Common myeloid progenitor, CD34-positive (primary cell): ENCODE measurements at regions not wholly inside any gene's neighbourhood (a gene's known extent, or its start where the extent isn't known, plus 50 kb on each side); places are given as distances from the start of the nearest gene placed in this dataset.

Experiments used
- CTCF ChIA-PET: fragments of 350-600 bp; sonication (Branson Sonifier 250); formaldehyde crosslinking; loops from one replicate; lab custom pipeline; 2021; ENCODE audit warnings: antibody characterized with exemption; lab: Charles Lee
- POLR2A ChIA-PET: fragments of 350-600 bp; sonication (Branson Sonifier 250); formaldehyde crosslinking; loops from one replicate; lab custom pipeline; 2021; ENCODE audit warnings: antibody characterized with exemption; lab: Charles Lee
- DNase-seq, 3 donors: peaks; one replicate each; pipeline versions ENCODE4 v3.0.0 to v3.0.0-alpha.2; 2013
- H3K27ac ChIP-seq, 2 experiments: 1 replicate in 1 of 2; 2 replicates in 1 of 2; pipeline ENCODE4 v1.7.0; 2013; ENCODE audit warnings: inconsistent platforms in 2 of 2, low read length in 2 of 2, mild to moderate bottlenecking in 2 of 2, low read depth in 1 of 2, moderate library complexity in 1 of 2; ENCODE audit not compliant: severe bottlenecking in 2 of 2, insufficient read depth in 1 of 2, poor library complexity in 1 of 2
- H3K27me3 ChIP-seq, 5 experiments: replicated peaks in 2 of 5; 1 replicate in 3 of 5; 2 replicates in 2 of 5; pipeline versions ENCODE4 v1.6.1 to v1.7.0; 2013; ENCODE audit warnings: low read length in 4 of 5, mild to moderate bottlenecking in 2 of 5, moderate library complexity in 2 of 5, inconsistent platforms in 1 of 5; ENCODE audit not compliant: insufficient read depth in 5 of 5, control insufficient read depth in 4 of 5
- H3K36me3 ChIP-seq, 4 experiments: 1 replicate in 2 of 4; 2 replicates in 2 of 4; pipeline versions ENCODE4 v1.6.1 to v1.7.0; 2013; ENCODE audit warnings: low read length in 3 of 4, control low read depth in 1 of 4, mild to moderate bottlenecking in 1 of 4; ENCODE audit not compliant: control insufficient read depth in 4 of 4, insufficient read depth in 4 of 4
- H3K4me1 ChIP-seq, 4 experiments: 1 replicate in 3 of 4; 2 replicates in 1 of 4; pipeline versions ENCODE4 v1.6.1 to v1.7.1; 2013; ENCODE audit warnings: low read length in 3 of 4, mild to moderate bottlenecking in 3 of 4, control low read depth in 1 of 4, inconsistent platforms in 1 of 4, moderate library complexity in 1 of 4; ENCODE audit not compliant: control insufficient read depth in 4 of 4, insufficient read depth in 4 of 4; ENCODE audit errors: control extremely low read depth in 1 of 4
- H3K4me3 ChIP-seq, 7 experiments: 1 replicate in 4 of 7; 2 replicates in 3 of 7; pipeline versions ENCODE4 v1.5.1 to v1.7.0; 2013; ENCODE audit warnings: mild to moderate bottlenecking in 7 of 7, low read length in 6 of 7, moderate library complexity in 6 of 7, inconsistent platforms in 2 of 7, low read depth in 2 of 7, control low read depth in 1 of 7; ENCODE audit not compliant: insufficient read depth in 4 of 7, control insufficient read depth in 1 of 7; ENCODE audit errors: extremely low read depth in 1 of 7
- H3K9me3 ChIP-seq, 5 experiments: 1 replicate in 4 of 5; 2 replicates in 1 of 5; pipeline versions ENCODE4 v1.6.1 to v1.7.1; 2013; ENCODE audit warnings: low read length in 4 of 5, mild to moderate bottlenecking in 2 of 5, inconsistent platforms in 1 of 5, low read depth in 1 of 5, moderate library complexity in 1 of 5; ENCODE audit not compliant: control insufficient read depth in 4 of 5, insufficient read depth in 2 of 5; ENCODE audit errors: control extremely low read depth in 1 of 5
- WGBS: methylation state at CpG from one replicate; pipeline ENCODE4 v1.1.5; 2013; ENCODE audit not compliant: insufficient coverage; 5-methylcytosine and 5-hydroxymethylcytosine counted together

- Histone ChIP-seq H3K9me3 (no peaks in the 10 kb centered on the region), H3K27me3 (peaks cover 0 to 2% (median 0%) of the 10 kb centered on the region in 5 experiments), H3K4me3 (no peak overlapping the region), H3K36me3 (no peaks in the 10 kb centered on the region), H3K27ac (no peak overlapping the region), H3K4me1 (no peaks in the 10 kb centered on the region)
- POLR2A ChIA-PET: no interaction called here
- CTCF ChIA-PET: no interaction called here
- no peak for DNase-seq
Observed at GRCh38 chr20:24095303-24095702, 106.7 kb upstream of the GGTLC1 start.

- CTCF ChIA-PET: no interaction called here
- 100% methylated on average over 2 of the region's 2 CpGs for WGBS
- DNase-seq: no peak
Observed at GRCh38 chr20:24089576-24089975, 101.0 kb upstream of the GGTLC1 start.

GRCh38 chr20:24086121-24086520 is 97.5 kb upstream of the GGTLC1 start:
- POLR2A ChIA-PET: no interaction called here
- no peaks in the 10 kb centered on the region for H3K27me3 ChIP-seq
- H3K9me3 ChIP-seq: no peaks in the 10 kb centered on the region
- H3K4me1 ChIP-seq: no peaks in the 10 kb centered on the region
- no peak overlapping the region for H3K4me3 ChIP-seq
- 88% methylated on average over 3 of the region's 5 CpGs for WGBS
- DNase-seq: no peak
- no peak overlapping the region for H3K27ac ChIP-seq
- CTCF ChIA-PET: no interaction called here
- H3K36me3 ChIP-seq: no peaks in the 10 kb centered on the region

More at GRCh38 chr20:24089576-24089975, 101.0 kb upstream of the GGTLC1 start:
- H3K27ac ChIP-seq: no peak overlapping the region
- H3K36me3 ChIP-seq: no peaks in the 10 kb centered on the region
- POLR2A ChIA-PET: no interaction called here
- H3K4me1 ChIP-seq: no peaks in the 10 kb centered on the region
- H3K9me3 ChIP-seq: no peaks in the 10 kb centered on the region
- peaks cover 0 to 1% (median 0%) of the 10 kb centered on the region in 5 experiments for H3K27me3 ChIP-seq
- no peak overlapping the region for H3K4me3 ChIP-seq

GRCh38 chr20:24084281-24084680 is 95.7 kb upstream of the GGTLC1 start:
- ChIA-PET CTCF (no interaction called here), POLR2A (no interaction called here)
- Histone ChIP-seq H3K27me3 (no peaks in the 10 kb centered on the region), H3K36me3 (no peaks in the 10 kb centered on the region), H3K9me3 (no peaks in the 10 kb centered on the region), H3K27ac (no peak overlapping the region), H3K4me3 (no peak overlapping the region), H3K4me1 (no peaks in the 10 kb centered on the region)
- 92% methylated on average over 3 of the region's 3 CpGs for WGBS
- no peak for DNase-seq

- ChIA-PET CTCF (no interaction called here), POLR2A (no interaction called here)
- DNase-seq: no peak
- Histone ChIP-seq H3K9me3 (no peaks in the 10 kb centered on the region), H3K36me3 (no peaks in the 10 kb centered on the region), H3K4me3 (no peak overlapping the region), H3K4me1 (no peaks in the 10 kb centered on the region), H3K27me3 (no peaks in the 10 kb centered on the region), H3K27ac (no peak overlapping the region)
- 94% methylated on average over 6 of the region's 6 CpGs for WGBS
Observed at GRCh38 chr20:24081077-24081476, 92.5 kb upstream of the GGTLC1 start.

- Histone ChIP-seq H3K36me3 (no peaks in the 10 kb centered on the region), H3K9me3 (no peaks in the 10 kb centered on the region), H3K27ac (no peak overlapping the region), H3K4me1 (no peaks in the 10 kb centered on the region), H3K4me3 (no peak overlapping the region), H3K27me3 (no peaks in the 10 kb centered on the region)
- ChIA-PET CTCF (no interaction called here), POLR2A (no interaction called here)
- 94% methylated on average over 4 of the region's 7 CpGs for WGBS
- no peak for DNase-seq
Observed at GRCh38 chr20:24079661-24080412, 91.3 kb upstream of the GGTLC1 start.

GRCh38 chr20:24077145-24077544 is 88.6 kb upstream of the GGTLC1 start:
- Histone ChIP-seq H3K4me1 (no peaks in the 10 kb centered on the region), H3K4me3 (no peak overlapping the region), H3K27ac (no peak overlapping the region), H3K9me3 (no peaks in the 10 kb centered on the region), H3K36me3 (no peaks in the 10 kb centered on the region), H3K27me3 (no peaks in the 10 kb centered on the region)
- POLR2A ChIA-PET: no interaction called here
- CTCF ChIA-PET: interaction anchor here (0.7 to 1.4 kb wide), 3 partner anchors 11 to 140 kb away, joined by 3 read pairs; no protein-coding TSS in a partner anchor
- DNase-seq: no peak
